ENCODE measurements at regions not wholly inside any gene's neighbourhood (a gene's known extent, or its start where the extent isn't known, plus 50 kb on each side); places are given as distances from the start of the nearest gene placed in this dataset.

GRCh38 chr13:33577007-33577406 is 240.9 kb upstream of the RFC3 start:
- Histone ChIP-seq H2AFZ (ENCODE audit: low read length) (no peak overlapping the region), H3K9me3 (replicated peaks; ENCODE audit: insufficient read depth, low read length) (no peaks in the 10 kb centered on the region), H3K79me2 (ENCODE audit: low read length) (no peaks in the 10 kb centered on the region), H3K4me3 (ENCODE audit: low read length) (no peak overlapping the region), H3K9me2 (replicated peaks; ENCODE audit: insufficient read depth, low read length) (no peaks in the 10 kb centered on the region), H3F3A (ENCODE audit: insufficient read depth, low read length) (no peaks in the 10 kb centered on the region), H3K27ac (ENCODE audit: low read length) (no peak overlapping the region), H3K9ac (ENCODE audit: low read length) (no peak overlapping the region), H3K27me3 (replicated peaks; ENCODE audit: insufficient read depth, low read length) (no peaks in the 10 kb centered on the region), H4K20me1 (ENCODE audit: insufficient read depth, low read length) (no peaks in the 10 kb centered on the region), H3K36me3 (replicated peaks; ENCODE audit: insufficient read depth, low read length) (no peaks in the 10 kb centered on the region), H3K4me2 (ENCODE audit: low read depth, low read length) (no peak overlapping the region), H3K4me1 (ENCODE audit: low read length) (no peaks in the 10 kb centered on the region)
- DNase-seq = no peak
- TF ChIP-seq EZH2phosphoT487 (IDR thresholded peaks at IDR 0.05; ENCODE audit: low read length) = no peak
- no peak for TF ChIP-seq EZH2 (optimal IDR thresholded peaks at IDR 0.05; ENCODE audit: low read depth, low read length)
- TF ChIP-seq CTCF (IDR thresholded peaks at IDR 0.05; ENCODE audit: low read length) = no peak

- H3K9ac ChIP-seq (ENCODE audit: low read length) = no peak overlapping the region
- DNase-seq = no peak
- TF ChIP-seq EZH2phosphoT487 (IDR thresholded peaks at IDR 0.05; ENCODE audit: low read length) (no peak), EZH2 (optimal IDR thresholded peaks at IDR 0.05; ENCODE audit: low read depth, low read length) (no peak), CTCF (IDR thresholded peaks at IDR 0.05; ENCODE audit: low read length) (no peak)
- no peaks in the 10 kb centered on the region for H3F3A ChIP-seq (ENCODE audit: insufficient read depth, low read length)
- H3K27me3 ChIP-seq (replicated peaks; ENCODE audit: insufficient read depth, low read length) = no peaks in the 10 kb centered on the region
- no peak overlapping the region for H3K4me2 ChIP-seq (ENCODE audit: low read depth, low read length)
- H3K9me2 ChIP-seq (replicated peaks; ENCODE audit: insufficient read depth, low read length) = no peaks in the 10 kb centered on the region
- H3K79me2 ChIP-seq (ENCODE audit: low read length) = no peaks in the 10 kb centered on the region
- no peak overlapping the region for H3K27ac ChIP-seq (ENCODE audit: low read length)
- H3K9me3 ChIP-seq (replicated peaks; ENCODE audit: insufficient read depth, low read length) = no peaks in the 10 kb centered on the region
- no peak overlapping the region for H3K4me3 ChIP-seq (ENCODE audit: low read length)
- H2AFZ ChIP-seq (ENCODE audit: low read length) = no peak overlapping the region
- H3K4me1 ChIP-seq (ENCODE audit: low read length) = no peaks in the 10 kb centered on the region
- no peaks in the 10 kb centered on the region for H3K36me3 ChIP-seq (replicated peaks; ENCODE audit: insufficient read depth, low read length)
- H4K20me1 ChIP-seq (ENCODE audit: insufficient read depth, low read length) = no peaks in the 10 kb centered on the region
Measured at GRCh38 chr13:33578786-33579185, 239.2 kb upstream of the RFC3 start.

GRCh38 chr13:33582121-33582520 is 235.8 kb upstream of the RFC3 start:
- Histone ChIP-seq H3K27ac (ENCODE audit: low read length) (no peak overlapping the region), H3K9me2 (replicated peaks; ENCODE audit: insufficient read depth, low read length) (no peaks in the 10 kb centered on the region), H3K4me2 (ENCODE audit: low read depth, low read length) (no peak overlapping the region), H3K36me3 (replicated peaks; ENCODE audit: insufficient read depth, low read length) (no peaks in the 10 kb centered on the region), H3K9ac (ENCODE audit: low read length) (no peak overlapping the region), H3K27me3 (replicated peaks; ENCODE audit: insufficient read depth, low read length) (no peaks in the 10 kb centered on the region), H3K9me3 (replicated peaks; ENCODE audit: insufficient read depth, low read length) (no peaks in the 10 kb centered on the region), H3K4me1 (ENCODE audit: low read length) (no peaks in the 10 kb centered on the region), H3K4me3 (ENCODE audit: low read length) (no peak overlapping the region), H2AFZ (ENCODE audit: low read length) (no peak overlapping the region), H3F3A (ENCODE audit: insufficient read depth, low read length) (no peaks in the 10 kb centered on the region), H3K79me2 (ENCODE audit: low read length) (no peaks in the 10 kb centered on the region), H4K20me1 (ENCODE audit: insufficient read depth, low read length) (no peaks in the 10 kb centered on the region)
- DNase-seq = no peak
- no peak for TF ChIP-seq CTCF (IDR thresholded peaks at IDR 0.05; ENCODE audit: low read length)
- TF ChIP-seq EZH2 (optimal IDR thresholded peaks at IDR 0.05; ENCODE audit: low read depth, low read length) = no peak
- TF ChIP-seq EZH2phosphoT487 (IDR thresholded peaks at IDR 0.05; ENCODE audit: low read length) = no peak
